ENCODE measurements at regions not wholly inside any gene's neighbourhood (a gene's known extent, or its start where the extent isn't known, plus 50 kb on each side); places are given as distances from the start of the nearest gene placed in this dataset.

DNA sequence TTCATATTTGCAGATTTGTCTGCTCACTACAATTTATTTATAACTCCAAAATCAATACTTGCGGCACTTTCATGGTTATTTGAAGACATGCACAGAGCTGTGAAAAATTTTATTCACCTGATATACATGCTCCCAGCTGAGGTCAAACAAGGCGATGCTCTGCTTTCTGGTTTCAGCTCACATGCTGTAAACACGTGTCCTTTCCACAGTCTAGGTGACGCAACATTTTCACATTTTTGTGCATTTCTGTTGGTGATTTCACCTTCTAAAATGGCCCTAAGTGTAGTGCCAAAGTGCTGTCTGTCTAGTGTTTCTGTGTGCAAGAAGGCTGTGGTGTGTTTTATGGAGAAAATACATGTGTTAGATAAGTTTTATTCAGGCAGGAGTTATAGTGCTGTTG lies 650.5 kb downstream of the RNF144B start:
- no peak for DNase-seq (ENCODE audit: low spot score)

DNA sequence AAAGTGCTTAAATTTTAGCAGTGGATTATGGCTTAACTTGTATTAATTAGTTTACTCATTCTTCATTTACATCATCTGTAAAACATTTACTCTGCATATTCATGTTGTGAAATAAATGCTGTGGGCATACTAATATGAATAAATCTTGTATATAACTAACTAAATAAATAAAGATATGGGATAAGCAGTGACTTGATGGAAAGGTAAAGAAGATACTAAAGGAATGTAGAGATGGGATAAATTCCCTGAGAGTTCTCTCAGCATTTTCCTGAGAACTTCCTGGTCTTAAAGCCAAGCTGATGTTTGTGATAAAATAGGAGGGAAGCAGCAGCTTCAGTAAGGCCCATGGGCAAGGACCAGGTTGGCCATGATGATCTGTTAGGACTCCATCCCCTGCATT lies 652.1 kb downstream of the RNF144B start:
- no peak for DNase-seq (ENCODE audit: low spot score)

DNA sequence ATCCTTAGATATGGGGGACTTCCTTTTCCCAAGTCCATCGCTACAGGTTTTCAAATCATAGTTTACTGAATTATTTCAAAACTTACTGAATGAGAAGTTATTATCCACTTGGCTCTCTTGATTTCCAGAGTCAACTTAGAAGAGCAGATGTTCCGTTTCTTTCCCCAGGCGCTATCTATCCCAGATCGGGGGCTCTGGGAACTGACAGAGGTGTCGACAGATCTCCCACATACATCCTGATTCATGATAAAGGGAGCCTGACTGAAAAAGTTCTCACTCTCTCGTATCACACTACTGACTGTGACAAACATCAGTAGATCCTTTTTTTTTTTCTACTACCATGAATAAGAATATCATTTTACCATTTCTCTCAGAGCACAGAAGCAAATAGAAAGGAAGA lies 654.8 kb downstream of the RNF144B start:
- no peak for DNase-seq (ENCODE audit: low spot score)

DNA sequence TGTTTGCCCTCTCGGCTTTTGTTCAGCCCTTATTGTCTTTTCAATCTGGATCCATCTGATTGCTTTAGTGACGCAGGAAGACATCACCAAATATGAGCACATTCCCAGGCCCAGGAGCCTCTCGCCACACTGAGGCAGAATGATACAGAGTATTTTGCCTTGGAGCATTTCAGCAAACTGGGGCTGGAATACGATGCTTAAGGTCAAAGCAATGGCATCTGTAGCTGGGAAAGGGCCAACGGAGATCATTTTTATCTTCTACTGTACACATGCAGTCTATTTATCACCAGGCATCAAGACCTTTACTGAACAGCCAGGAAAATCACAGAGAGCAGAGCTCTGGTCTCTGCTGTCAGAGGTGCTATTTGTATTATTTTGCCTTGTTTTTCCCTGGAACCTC lies 655.3 kb downstream of the RNF144B start:
- DNase-seq (ENCODE audit: low spot score), result no peak

DNA sequence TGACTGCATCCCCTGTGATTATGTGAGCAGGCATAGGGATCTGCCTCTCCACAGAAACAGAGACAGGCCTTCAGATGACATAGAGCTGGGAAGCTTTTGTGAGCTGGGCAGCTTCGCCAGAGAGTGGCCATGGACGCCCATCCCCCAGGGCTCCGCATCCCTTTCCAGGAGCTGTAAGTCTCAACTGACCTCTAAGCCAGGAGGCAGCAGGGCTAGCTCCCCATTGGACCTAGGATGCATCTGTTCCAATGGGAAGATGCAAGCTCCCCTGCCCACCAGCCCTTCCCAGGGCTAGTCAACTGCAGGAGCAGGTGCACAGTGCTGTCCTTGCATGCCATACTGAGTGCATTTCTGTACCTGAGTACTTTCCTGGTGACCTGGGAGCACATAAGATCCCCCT lies 663.6 kb downstream of the RNF144B start:
- DNase-seq (ENCODE audit: low spot score), result no peak

DNA sequence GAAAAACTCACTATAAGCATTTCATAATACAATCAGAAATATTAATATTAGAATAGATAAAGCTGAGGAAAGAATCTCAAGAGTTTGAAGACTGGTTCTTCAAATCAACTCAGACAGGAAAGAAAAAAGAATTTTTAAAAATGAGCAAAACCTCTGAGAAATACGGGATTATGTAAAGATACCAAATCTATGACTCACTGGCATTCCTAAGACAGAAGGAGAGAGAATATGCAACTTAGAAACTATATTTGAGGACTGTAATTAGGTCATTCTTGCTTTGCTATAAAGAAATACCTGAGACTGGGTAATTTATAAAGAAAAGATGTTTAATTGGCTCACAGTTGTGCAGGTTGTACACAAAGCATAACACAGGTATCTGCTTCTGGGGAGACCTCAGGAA lies 665.1 kb downstream of the RNF144B start:
- DNase-seq (ENCODE audit: low spot score), result no peak

DNA sequence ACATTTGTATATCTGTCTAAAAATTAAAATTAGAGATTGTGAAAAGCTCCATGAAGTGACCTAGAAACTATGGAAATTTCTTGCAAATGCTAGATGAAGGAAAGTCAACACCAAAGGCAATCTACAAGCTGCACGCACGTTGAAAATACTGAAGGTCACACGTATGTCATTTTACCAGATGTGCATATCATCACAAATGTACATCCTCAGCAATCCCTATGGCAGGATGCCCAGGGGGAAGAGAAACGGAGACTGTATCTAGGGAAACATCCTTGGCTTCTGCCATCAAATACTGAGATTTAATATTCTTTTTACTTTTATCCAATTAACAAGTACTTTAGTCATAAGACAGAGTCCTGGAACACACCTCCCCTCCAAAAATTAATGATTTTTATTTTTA lies 672.0 kb downstream of the RNF144B start:
- DNase-seq (ENCODE audit: low spot score), result no peak

DNA sequence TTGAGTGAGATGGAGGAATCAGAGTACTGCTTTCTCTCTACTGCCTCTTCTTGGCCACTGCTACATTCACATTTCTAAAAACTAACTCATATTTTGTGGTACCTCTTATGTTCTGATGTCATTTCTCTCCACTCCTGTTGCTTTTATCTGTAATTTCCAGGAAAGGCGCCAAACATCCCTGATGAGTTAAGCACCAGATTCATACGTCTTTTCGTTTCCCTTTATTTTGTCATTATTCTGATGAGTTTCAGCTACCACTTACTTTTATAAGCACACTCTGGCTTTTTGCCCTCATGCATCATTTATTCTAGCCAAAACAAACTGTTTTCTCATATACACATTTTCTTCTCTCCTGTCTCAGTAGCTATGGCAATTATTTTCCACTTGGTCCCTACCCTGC lies 680.0 kb downstream of the RNF144B start:
- DNase-seq (ENCODE audit: low spot score), result no peak

DNA sequence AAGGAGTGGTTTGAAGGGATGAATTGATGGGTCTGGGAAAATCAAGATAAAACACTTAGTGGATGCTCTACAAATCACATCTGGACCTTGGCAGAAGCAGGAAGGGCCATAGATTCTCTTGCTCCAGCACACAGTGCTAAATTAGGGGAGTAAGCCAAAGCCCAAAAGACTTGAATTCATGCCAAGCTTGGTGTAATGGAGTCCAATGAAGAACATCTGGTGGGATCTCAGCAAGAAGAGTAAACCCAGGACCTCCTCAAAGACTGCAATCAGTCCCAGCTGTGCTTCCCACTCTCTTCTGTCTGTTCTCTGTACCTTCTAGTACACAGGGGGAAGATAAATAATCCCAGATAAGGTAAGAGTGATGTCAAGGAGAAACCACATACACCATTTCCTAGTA lies 683.4 kb downstream of the RNF144B start:
- no peak for DNase-seq (ENCODE audit: low spot score)

DNA sequence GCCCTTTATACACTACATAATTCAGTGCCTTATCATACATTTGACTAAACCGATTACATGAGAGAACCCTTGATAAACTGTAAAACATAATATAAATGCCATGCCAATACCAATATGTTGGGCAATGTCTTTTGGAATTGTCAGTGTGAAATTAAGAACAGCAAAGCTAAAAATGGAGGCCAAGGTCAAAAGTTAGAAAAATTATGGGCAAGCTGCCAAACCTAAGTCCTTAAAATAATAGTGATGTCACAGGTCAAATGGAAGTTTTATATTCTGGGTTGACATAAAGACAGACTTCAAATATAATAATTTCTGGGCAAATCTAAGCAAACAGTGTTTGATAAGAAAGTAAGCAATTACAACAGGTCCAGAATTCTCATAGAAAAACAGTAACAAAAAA lies 696.7 kb downstream of the RNF144B start:
- no peak for DNase-seq (ENCODE audit: low spot score)

DNA sequence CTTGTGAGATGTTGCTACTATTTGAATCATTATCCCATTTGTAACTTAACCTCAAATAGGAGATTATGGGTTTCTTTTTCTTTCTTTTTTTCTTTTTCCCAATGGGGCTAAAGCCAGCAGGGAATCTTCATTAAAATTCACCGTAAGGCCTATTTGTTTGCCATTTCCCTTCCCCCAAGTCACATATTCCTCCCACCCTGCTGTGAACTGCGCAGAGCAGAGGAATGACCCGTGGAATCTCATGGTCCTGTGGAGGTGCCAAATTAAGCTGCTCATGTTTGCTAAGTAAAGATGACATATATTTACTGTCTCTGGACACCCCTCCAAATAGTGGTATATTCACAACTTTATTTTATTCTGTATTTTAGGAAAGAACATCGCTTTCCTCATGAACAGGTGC lies 699.3 kb downstream of the RNF144B start:
- no peak for DNase-seq (ENCODE audit: low spot score)

DNA sequence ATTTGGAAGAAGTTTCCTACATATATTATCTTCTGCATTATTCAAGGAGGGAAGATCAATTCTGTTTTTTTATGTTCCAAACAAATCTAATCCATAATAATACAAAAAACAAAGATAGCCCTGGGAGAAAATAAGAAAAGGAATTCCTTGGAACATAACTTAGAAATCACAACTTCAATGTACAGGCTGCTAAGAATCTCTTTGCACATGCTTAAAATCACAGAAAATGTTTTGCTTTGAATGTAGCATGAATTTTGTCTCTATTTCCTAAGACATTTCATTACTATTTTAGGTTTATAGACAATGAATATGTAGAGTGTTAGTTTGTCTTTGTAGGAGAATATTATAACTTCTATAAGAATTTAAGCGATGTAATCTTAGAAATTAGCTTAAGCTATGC lies 700.1 kb downstream of the RNF144B start:
- DNase-seq (ENCODE audit: low spot score), result no peak

DNA sequence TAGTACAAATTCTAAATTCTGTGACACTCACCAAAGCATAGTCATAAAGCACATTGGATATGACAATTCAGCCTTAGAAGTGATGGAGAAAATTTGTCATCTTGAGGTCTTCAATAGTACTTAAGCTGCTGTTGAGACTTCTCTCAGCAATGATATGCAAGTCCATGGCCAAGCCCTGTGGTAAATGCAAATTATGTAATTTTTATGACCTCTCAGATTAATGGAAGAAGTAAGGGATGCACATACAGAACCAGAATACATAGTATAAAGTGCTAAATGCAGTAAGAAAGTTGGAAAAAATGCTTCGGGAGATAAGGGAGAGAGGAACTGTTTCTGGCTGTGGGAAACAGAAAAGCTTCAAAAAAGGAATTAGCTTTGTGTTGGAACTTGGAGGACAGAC lies 700.7 kb downstream of the RNF144B start:
- no peak for DNase-seq (ENCODE audit: low spot score)

DNA sequence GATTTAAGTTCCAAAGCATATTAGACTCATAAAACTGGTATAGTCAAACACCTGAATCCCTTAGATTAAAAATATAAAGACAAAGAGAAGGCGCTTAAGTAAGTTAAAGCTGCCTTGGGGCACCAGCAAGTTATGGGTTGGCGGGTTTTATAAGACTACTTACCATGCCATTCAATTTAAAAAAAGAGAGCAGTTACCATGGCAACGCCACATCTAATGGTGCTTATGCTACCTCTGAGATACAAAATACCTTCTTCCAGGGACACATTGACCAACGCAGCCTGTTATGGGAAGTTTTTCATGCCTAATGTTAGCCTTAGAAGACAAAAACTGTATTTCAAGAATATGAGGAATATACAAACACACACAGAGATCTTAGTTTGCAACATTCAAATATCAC lies 713.6 kb downstream of the RNF144B start:
- no peak for DNase-seq (ENCODE audit: low spot score)

DNA sequence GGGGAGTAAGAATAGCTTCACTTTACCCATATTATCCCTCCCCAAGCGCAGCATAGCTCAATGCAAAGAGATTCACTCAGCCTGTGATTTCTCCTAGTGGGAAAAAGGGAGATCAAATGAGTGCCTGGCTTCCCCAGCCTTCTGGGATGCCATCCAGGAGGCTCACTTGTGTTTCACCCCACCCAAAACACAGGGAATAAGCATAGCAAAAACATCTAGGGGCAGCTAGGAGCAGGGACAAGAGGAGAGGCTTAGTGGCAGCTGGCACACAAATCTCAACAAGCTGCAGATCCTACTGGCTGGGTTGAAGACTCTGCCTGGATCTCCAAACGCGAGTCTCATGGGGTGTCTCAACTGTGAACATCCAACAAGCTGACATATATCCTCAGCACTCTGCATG lies 715.8 kb downstream of the RNF144B start:
- no peak for DNase-seq (ENCODE audit: low spot score)

DNA sequence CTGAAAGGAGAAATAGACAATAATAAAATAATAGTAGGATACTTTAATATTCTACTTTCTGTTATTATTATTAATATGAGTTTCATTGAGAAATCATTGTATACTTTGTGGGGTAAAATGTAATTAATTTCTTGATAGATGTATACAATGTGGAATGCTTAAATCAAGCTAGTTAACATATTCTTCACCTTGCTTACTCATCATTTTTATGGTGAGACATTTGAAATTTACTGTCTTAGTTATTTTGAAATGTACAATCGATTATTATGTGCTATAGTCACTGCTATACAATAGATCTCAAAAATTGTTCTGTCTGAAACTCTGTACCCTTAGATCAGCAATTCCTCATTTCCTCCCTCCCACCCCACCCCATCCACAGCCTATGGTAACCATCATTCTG lies 720.3 kb downstream of the RNF144B start:
- no peak for DNase-seq (ENCODE audit: low spot score)

DNA sequence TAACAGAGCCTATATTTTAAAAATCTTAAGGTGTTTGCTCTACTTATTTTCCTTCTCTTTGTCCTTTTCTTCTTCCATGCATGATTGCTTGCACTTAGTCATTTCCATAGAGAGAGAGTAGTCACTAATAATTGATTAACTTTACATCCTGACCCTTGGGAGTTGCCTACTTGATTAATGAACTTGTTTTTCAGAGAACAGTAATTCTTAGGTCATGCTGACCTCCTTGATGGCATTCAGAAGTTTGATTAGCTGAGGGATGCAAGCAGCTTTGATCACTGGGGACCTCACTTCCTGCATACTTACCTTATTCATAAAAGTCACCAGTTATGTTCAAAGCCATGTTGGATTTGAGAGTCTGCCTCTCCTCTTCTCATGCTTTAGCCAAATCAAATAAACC lies 715.6 kb upstream of the ID4 start:
- no peak for DNase-seq (ENCODE audit: low spot score)

DNA sequence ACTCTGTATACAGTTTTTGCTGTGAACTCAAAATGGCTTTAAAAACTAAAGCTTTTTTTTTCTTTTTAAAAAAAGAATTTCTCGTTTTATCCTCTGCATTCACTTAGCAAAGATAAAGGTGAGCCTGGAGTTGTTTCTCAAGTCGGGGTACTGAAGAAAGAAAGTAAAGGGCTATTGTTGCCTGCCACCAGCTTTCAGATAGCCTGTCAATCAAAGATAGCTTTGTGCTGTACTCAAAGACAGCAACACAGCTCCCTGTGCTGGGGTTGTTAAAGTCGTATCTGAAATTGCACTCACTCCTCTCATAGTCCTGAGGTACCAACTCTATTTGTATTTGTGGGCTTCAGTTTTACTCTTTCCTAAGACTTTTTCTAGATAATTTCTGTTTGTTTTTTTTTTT lies 710.1 kb upstream of the ID4 start:
- no peak for DNase-seq (ENCODE audit: low spot score)

DNA sequence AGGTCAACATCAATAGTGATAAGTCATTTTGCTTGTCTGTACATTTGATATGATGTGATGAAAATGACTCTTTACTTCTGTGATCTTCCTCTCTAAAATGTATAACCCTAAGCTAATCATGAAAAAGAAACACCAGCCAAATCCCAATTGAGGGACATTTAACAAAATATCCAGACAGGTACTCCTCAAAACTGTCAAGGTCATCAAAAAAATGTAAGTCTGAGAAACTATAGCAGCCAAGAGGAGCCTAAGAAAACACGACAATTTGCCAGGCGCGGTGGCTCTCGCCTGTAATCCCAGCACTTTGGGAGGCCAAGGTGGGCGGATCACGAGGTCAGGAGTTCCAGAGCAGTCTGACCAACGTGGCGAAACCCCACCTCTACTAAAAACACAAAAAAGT lies 708.5 kb upstream of the ID4 start:
- no peak for DNase-seq (ENCODE audit: low spot score)

DNA sequence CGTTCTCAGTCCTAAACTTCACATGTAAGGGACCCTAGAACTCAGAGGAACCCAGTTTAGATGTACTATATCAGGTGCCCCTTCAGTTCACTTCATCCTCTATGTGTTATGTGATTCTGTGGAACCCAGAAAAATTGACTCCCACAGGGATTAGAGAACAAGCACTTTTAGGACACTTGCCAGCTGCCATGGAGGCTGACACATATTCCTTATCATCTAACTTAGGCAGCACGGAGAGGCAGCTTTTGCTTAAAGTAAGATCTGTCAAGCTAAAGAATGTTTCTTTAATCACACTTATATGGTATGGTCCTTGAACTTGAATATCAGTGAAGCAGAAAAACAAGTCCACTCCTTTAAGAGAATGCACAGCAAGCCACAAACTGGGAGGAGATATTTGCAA lies 701.5 kb upstream of the ID4 start:
- DNase-seq (ENCODE audit: low spot score), result no peak

DNA sequence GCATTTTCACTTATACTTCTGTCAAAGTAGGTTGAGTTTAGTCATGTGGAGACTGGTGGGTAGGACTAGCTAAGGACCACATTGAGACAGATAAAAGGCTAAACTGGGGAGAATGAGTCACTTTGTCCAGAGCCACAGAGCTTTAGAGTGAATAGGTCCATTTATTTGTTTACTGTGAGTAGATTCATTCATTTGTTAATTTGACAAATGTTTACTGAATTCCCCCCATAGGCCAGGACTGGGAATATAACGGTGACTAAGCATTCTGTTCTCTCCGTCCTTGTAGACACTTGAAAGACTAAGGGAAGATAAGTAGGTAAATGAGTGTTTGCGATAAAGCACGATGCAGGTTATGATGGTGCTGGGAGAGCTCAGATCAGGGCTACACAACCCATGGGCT lies 699.7 kb upstream of the ID4 start:
- DNase-seq (ENCODE audit: low spot score), result no peak

DNA sequence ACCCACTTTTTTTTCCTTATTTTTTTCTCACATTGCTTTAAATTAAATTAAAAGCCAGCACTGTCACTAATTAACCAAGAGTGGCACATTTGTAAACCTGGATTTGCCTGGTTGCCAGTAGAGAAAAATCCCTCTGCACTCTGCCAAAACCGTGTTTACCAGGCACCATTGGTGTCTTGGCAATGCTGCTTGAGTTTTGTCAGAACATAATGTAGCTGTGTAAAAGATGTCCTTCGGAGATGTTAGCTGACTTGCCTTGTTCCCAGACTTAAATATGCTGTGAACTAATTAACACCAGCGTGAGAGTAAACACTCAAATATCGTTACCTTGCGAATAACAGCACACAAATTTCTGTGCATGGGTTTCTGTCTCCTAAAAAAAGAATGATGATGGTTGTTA lies 694.9 kb upstream of the ID4 start:
- no peak for DNase-seq (ENCODE audit: low spot score)

DNA sequence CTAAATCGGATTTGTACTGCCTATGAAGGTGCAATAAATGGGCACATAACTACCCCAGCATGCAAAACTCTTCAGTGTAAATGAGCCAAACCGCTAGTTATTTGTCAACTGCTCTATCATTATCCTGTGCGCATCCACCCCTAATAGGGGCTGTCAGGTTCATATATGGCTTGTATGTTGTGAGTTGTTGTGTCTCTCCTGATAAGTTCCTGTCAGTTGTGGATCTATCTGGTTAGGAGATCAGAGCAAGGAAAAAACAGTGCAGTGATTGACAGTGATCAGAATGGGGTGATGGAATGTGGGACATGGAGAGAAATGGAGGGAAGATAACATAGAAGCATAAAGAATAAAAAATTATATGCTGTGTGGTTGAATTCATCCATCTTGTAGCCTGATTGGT lies 686.9 kb upstream of the ID4 start:
- no peak for DNase-seq (ENCODE audit: low spot score)

DNA sequence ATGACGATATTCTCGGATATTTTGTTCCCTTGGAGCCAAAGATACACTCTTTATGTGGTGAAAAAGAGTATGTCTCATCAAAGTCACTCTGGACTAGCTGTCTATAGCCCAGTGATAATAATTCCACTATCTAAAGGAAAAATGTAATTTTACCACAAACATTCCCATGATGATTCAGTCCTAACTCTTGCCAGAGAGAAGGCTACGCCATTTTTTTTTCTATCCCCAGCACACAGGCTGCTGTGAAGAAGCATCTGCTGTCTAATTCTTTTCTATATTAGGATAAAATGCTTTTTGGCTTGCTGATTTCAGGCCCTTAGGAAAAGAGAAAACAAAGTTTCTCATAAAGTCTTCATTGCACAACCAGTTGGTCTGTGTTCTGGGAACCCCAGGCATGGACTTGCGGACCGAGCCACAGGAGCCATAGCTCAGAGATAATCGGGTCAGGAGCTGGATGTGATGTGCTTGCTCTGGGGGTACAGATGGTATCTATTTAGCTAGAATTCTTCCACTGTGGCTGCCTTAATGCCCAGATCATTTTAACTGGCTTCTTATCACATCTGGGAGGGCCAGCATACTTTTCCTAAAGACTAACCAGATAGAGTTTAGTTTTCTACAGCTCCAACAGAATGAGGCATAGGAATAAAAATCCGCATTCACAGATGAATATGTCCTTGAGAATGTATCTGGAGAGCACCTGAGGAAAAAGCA lies 683.7 kb upstream of the ID4 start:
- no peak for DNase-seq (ENCODE audit: low spot score)

DNA sequence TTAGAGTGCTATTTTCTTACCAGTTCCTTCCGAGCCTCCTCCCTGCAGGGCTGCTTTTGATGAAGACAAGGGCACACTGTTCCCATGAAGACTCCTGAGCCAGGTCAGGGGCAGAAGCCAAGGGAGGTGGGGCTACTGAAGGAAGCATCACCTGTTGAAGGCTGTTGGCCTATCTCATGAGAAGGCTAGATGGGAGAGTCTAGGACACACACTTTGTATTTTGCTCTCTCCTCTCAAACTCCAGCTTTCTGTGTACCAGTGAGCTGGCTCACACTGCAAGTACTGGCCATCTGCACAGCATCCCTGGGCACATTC lies 683.2 kb upstream of the ID4 start:
- DNase-seq (ENCODE audit: low spot score), result no peak

Measured in AG08396 (cell line).